Large intestine (tissue), 3 donors: ENCODE measurements at regions not wholly inside any gene's neighbourhood (a gene's known extent, or its start where the extent isn't known, plus 50 kb on each side); places are given as distances from the start of the nearest gene placed in this dataset.

Source experiments
- DNase-seq, 2 donors: peaks; one replicate each; pipeline versions ENCODE4 v3.0.0 to v3.0.0-alpha.2; 2013
- H3K27ac ChIP-seq: one replicate; pipeline ENCODE4 v1.5.1; 2013; ENCODE audit warnings: low read length
- H3K27me3 ChIP-seq: 2 replicates; pipeline ENCODE4 v1.6.1; 2013; ENCODE audit warnings: low read length; ENCODE audit not compliant: control insufficient read depth, insufficient read depth
- H3K36me3 ChIP-seq: 2 replicates; pipeline ENCODE4 v1.6.1; 2013; ENCODE audit warnings: low read length; ENCODE audit not compliant: control insufficient read depth, insufficient read depth
- H3K4me1 ChIP-seq: one replicate; pipeline ENCODE4 v1.6.1; 2013; ENCODE audit warnings: low read length; ENCODE audit not compliant: control insufficient read depth, insufficient read depth
- H3K4me3 ChIP-seq: one replicate; pipeline ENCODE4 v1.5.1; 2013; ENCODE audit warnings: low read length
- H3K9me3 ChIP-seq: one replicate; pipeline ENCODE4 v1.6.1; 2013; ENCODE audit warnings: mild to moderate bottlenecking, low read depth, low read length, moderate library complexity; ENCODE audit not compliant: control insufficient read depth
- WGBS: methylation state at CpG from one replicate; pipeline ENCODE4 v1.1.5; 2013; ENCODE audit warnings: low lambda C conversion rate; ENCODE audit not compliant: insufficient coverage; 5-methylcytosine and 5-hydroxymethylcytosine counted together

DNA sequence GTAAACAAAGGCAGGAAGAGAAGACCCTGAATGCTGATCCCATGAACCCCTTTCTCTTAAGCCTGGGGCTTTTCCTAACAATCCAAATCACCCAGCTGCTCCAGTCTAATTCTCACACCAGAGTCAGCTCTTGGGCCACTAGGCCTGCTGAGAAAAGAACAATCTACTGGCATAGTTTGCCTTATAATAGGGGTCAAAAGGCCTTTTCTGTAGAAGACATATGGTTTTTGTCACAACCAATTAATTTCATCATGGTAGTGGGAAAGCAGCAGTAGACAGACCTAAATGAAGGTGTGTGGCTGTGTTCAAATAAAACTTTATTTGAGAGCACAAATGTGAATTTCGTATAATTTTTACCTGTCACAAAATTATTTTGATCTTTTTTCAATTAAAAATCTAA lies 994.7 kb upstream of the EPHA7 start:
- Histone ChIP-seq H3K4me3 (no peak overlapping the region), H3K27me3 (no peaks in the 10 kb centered on the region), H3K27ac (no peak overlapping the region), H3K36me3 (no peaks in the 10 kb centered on the region), H3K9me3 (no peaks in the 10 kb centered on the region), H3K4me1 (no peaks in the 10 kb centered on the region)
- DNase-seq: no peak
- WGBS: 100% methylated on average over 1 of the region's 1 CpG

DNA sequence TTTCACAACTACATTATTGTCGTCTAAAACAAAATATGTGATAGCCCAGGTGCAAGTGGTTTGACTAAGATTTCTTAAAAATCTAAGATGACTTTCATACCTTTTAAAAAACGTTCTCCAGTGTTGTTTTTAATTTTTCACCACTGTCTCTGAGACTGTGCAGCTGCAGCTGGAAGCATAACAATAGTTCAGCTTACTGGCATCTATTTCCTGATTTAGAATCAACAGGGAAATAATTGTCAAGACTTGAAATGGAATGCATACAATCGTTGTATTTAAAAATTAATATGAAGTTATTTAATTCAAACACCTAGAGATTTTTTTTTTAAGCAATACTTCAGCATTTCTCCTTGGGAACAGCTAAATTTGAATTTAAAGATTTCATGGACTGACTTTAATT lies 982.0 kb upstream of the EPHA7 start:
- Histone ChIP-seq H3K27ac (no peak overlapping the region), H3K36me3 (no peaks in the 10 kb centered on the region), H3K4me1 (no peaks in the 10 kb centered on the region), H3K27me3 (no peaks in the 10 kb centered on the region), H3K9me3 (no peaks in the 10 kb centered on the region), H3K4me3 (no peak overlapping the region)
- DNase-seq: no peak
- 93% methylated on average over 2 of the region's 3 CpGs for WGBS

DNA sequence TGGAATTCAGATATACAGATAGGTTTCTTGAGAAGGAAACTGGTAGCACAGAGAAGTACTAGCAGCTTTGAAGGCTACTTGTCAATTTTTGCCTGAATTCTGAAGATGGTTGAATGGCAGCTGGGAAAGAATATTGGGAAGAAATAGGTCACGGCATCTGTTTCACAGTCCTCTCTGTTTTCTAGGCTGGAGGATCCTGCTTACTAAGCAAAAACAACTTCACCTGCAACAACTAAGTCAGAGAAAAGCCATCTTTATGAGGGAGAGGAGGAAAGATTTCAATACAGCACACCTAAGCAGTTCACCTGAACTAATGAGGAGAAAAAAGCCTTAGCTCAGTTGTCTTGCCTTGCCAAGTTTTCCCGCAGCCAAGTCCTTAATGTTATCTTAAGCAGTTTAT lies 975.5 kb upstream of the EPHA7 start:
- no peak overlapping the region for H3K4me3 ChIP-seq

DNA sequence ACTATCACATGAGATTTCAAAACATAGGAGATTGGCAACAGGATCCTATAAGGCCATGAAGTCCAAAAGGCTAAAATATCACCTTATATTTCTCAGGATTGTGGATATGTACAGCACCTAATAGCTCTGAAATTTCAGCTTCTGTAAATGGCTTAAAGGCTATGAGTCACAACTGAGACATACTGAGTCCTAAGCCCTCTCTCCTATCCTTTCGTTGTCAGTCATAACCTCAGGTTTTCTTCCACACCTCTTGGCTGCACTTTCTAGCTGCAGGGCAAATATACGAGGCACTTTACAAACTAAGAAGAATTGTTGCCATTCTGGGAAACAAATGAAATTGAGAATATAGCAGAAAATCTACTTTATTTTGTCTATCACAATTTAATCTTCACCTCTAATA lies 969.9 kb upstream of the EPHA7 start:
- no peaks in the 10 kb centered on the region for H3K36me3 ChIP-seq
- H3K27me3 ChIP-seq: no peaks in the 10 kb centered on the region
- no peak overlapping the region for H3K27ac ChIP-seq
- no peak for DNase-seq
- no peaks in the 10 kb centered on the region for H3K4me1 ChIP-seq
- H3K9me3 ChIP-seq: no peaks in the 10 kb centered on the region
- 63% methylated on average over 2 of the region's 2 CpGs for WGBS
- H3K4me3 ChIP-seq: no peak overlapping the region

More for the DNA sequence above, 975.5 kb upstream of the EPHA7 start:
- H3K36me3 ChIP-seq: no peaks in the 10 kb centered on the region
- no peaks in the 10 kb centered on the region for H3K4me1 ChIP-seq
- whole genome bisulfite sequencing: no CpG with 5 or more reads among the region's 2 CpGs
- H3K27me3 ChIP-seq: no peaks in the 10 kb centered on the region
- DNase-seq: no peak
- H3K27ac ChIP-seq: no peak overlapping the region
- no peaks in the 10 kb centered on the region for H3K9me3 ChIP-seq

DNA sequence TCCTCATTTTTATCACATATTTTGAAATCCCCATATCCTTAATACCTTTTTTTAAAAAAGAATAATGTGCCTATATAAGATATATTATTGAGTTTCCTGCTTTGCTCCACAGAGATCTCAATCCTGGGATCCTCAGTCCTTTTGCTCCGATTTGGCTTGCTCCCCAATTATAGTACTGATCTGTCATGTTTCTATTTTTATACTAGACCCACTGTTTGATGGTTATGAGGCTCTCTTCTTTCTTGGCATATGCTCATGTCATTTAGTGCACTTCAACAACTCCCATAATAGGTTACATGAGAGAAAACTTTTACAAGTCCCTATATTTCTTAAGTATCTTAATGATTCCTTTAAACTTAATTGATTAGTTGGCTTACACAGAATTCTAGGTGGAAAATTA lies 958.5 kb upstream of the EPHA7 start:
- Histone ChIP-seq H3K4me1 (no peaks in the 10 kb centered on the region), H3K27ac (no peak overlapping the region), H3K4me3 (no peak overlapping the region), H3K27me3 (no peaks in the 10 kb centered on the region), H3K36me3 (no peaks in the 10 kb centered on the region), H3K9me3 (no peaks in the 10 kb centered on the region)
- no peak for DNase-seq
- no CpG with 5 or more reads among the region's 1 CpG for WGBS

DNA sequence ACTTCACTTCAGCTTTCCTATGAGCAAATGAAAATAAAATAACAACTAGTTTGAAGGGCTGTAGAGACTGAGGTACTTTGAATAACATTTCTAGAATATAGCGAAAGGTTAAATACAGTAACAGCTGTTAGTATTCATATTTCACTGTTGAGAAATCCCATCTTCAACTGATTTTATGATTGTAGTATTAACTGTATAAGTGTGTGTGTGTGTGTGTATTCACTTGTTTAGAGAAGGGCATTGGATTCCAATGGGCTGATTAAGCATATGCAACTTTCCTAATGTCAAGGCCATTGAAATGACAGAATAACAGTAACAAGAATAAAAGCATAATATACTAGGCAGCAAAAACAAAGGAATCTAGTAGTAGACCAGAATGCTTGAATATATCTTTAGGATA lies 957.5 kb upstream of the EPHA7 start:
- WGBS: no CpG with 5 or more reads among the region's 1 CpG
- no peaks in the 10 kb centered on the region for H3K27me3 ChIP-seq
- no peak for DNase-seq
- H3K36me3 ChIP-seq: no peaks in the 10 kb centered on the region
- no peak overlapping the region for H3K27ac ChIP-seq
- H3K4me3 ChIP-seq: no peak overlapping the region
- no peaks in the 10 kb centered on the region for H3K9me3 ChIP-seq
- H3K4me1 ChIP-seq: no peaks in the 10 kb centered on the region

DNA sequence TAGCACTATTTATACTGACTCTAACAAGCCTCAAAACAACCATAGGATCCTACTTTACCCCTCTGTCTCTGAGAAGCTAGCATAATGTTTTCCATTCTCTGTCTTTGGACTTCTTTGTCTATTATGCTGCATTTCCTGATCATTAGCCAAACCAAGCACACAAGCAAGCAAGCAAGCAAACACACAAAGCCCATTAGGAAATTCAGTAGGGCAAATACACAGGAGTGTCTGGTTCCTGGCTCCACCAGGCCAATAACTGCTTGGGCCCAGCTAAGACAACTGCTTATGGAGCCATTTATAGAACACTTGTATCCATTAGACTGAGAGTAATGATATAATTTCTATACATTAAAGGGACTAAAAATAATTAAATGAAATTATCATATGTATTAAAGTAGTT lies 952.9 kb upstream of the EPHA7 start:
- DNase-seq: no peak
- Histone ChIP-seq H3K36me3 (no peaks in the 10 kb centered on the region), H3K4me1 (no peaks in the 10 kb centered on the region), H3K27me3 (no peaks in the 10 kb centered on the region), H3K4me3 (no peak overlapping the region), H3K9me3 (no peaks in the 10 kb centered on the region), H3K27ac (no peak overlapping the region)

DNA sequence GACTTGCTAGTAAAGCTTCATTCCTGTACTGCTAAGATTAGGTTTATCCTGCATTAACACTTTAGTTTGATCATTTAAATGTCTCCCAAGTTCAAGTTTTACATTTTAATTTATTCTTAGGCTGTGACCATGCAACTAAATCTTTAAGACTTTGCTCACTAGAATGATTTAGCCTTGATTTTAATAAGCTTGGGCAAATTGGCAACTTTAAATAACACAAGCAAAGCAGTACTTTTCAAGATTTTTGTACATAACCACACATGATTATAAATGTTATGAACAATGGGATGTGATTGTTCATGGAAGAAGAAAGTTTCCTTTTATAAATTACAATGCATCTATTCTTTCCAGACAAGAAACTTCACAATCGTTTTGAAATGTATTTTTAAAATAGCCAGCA lies 948.0 kb upstream of the EPHA7 start:
- no peaks in the 10 kb centered on the region for H3K4me1 ChIP-seq
- H3K27me3 ChIP-seq: no peaks in the 10 kb centered on the region
- no peak overlapping the region for H3K27ac ChIP-seq
- peaks cover under 1% of the 10 kb centered on the region for H3K9me3 ChIP-seq
- H3K4me3 ChIP-seq: no peak overlapping the region
- no peaks in the 10 kb centered on the region for H3K36me3 ChIP-seq
- DNase-seq: no peak
- 67% methylated on average over 1 of the region's 1 CpG for WGBS

DNA sequence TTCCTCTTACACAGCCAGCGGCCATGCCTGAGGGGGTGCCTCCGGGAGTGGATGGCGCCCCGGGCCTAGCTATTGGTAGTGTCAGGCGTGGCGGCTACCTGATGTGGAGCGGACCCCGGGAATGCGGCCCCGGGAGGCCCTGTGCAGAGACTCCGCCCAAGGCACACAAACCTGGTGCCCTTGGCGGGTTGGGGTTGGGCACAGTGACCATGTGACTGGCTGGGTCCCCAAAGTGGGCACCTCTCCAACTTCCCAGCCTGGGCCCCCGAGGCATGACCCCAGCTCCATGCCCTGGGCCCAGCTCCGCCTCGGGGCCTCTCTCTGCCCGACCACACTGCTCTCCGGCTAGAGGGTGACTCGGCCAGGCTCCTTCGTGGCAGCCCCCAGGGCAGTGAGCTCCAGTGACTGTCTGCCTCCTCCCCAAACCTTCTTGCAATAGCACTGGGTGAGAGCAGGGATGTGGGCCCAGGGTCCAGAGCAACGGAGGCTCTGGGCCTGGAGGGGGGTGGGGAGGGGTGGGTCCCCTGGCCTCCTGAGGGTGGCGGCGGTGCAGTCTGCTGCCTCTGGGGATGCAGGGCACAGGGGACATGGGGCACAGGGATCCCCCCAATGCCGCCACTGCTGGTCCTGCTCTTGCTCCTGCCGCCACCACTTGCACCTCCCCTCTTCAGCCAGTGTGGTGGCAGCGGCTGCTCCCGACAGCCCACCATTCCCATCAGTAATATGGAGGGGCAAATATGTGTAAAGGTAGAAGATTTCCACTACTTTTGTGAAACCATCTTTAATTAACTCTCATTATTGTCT lies 942.9 kb upstream of the EPHA7 start:
- no peaks in the 10 kb centered on the region for H3K4me1 ChIP-seq
- no peaks in the 10 kb centered on the region for H3K36me3 ChIP-seq
- H3K4me3 ChIP-seq: no peak overlapping the region
- H3K9me3 ChIP-seq: peaks cover 4% of the 10 kb centered on the region
- H3K27ac ChIP-seq: no peak overlapping the region
- no CpG with 5 or more reads among the region's 26 CpGs for WGBS
- no peaks in the 10 kb centered on the region for H3K27me3 ChIP-seq
- DNase-seq: no peak

DNA sequence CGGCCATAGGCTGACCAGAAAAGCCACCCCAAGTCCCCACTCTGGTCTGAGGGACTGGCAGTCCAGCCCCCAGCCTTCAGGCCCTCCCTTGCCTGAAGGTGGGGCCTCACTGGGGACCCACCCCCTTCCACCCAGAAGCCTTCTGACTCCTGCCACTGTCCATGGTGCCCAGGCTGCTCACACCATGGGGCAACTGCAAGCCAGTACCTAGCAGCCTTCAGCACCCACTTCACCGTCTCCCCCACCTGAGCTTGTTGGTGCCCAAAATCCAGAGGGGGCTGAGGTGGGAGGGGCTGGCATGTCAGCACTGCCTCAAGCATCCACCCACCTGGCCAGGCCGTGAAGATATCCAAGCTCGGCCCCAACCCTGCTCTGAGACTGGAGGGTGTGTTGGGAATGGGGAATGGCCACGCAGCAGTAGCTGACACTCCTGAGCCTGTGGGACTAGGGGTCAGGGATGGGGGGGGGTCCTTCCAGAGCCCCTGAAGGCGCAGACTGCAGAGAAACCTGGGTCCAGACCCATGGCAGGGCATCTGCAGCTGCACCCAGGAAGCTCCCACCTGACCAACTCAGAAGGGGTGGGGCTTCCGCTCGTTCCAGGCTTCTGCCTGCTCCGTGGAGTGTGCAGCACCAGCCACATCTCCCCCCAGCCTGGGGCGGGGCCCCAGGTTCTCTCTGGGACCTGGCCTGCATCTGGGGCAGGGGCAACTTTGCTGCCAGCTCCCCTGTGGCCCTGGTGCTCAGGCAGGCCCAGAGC lies 942.1 kb upstream of the EPHA7 start:
- no CpG with 5 or more reads among the region's 10 CpGs for WGBS
- no peak for DNase-seq
- Histone ChIP-seq H3K4me3 (no peak overlapping the region), H3K36me3 (no peaks in the 10 kb centered on the region), H3K9me3 (peaks cover 4% of the 10 kb centered on the region), H3K4me1 (no peaks in the 10 kb centered on the region), H3K27ac (no peak overlapping the region), H3K27me3 (no peaks in the 10 kb centered on the region)
